A549 (cell line): ENCODE measurements at regions not wholly inside any gene's neighbourhood (a gene's known extent, or its start where the extent isn't known, plus 50 kb on each side); places are given as distances from the start of the nearest gene placed in this dataset.

Source experiments
- ATAC-seq, 2 experiments: fragments of 200-7000 bp in 1 of 2; fragments of >200 bp in 1 of 2; cut with Nextera tagmentation in 1 of 2; cut with Tn5 transposase in 1 of 2; 3 replicates each; pipeline versions ENCODE4 v1.8.0 to v1.9.1; 2018 to 2020; ENCODE audit warnings: mild to moderate bottlenecking in 1 of 2, moderate library complexity in 1 of 2
- CTCF ChIA-PET: fragments of 300-600 bp; sonication (Branson Sonifier 250); formaldehyde crosslinking; extraction: SDS; loops from one replicate; lab custom pipeline; 2021; ENCODE audit warnings: antibody characterized with exemption, inconsistent platforms; lab: Yijun Ruan, JAX
- POLR2A ChIA-PET: fragments of 350-600 bp; formaldehyde crosslinking; extraction: SDS; loops from one replicate; lab custom pipeline; 2021; ENCODE audit warnings: antibody characterized with exemption, inconsistent platforms; lab: Yijun Ruan, JAX
- DNase-seq, 2 experiments: peaks; one replicate each; pipeline versions ENCODE4 v3.0.0 to v3.0.0-alpha.2; 2011 to 2016; ENCODE audit warnings: low read depth in 1 of 2, low spot score in 1 of 2
- FAIRE-seq: peaks from 2 replicates; lab custom pipeline; 2011; peaks lifted over from hg19 to GRCh38; lab: Jason Lieb, UNC
- H3K27ac ChIP-seq, 2 experiments: fragments of >200 bp; sonication (Bioruptor Twin); formaldehyde crosslinking; 3 replicates each; pipeline ENCODE4 v1.5.1; 2016 to 2017
- H3K4me1 ChIP-seq: fragments of >200 bp; sonication (Bioruptor Twin); formaldehyde crosslinking; 3 replicates; pipeline ENCODE4 v1.6.1; 2016
- H3K4me2 ChIP-seq: fragments of >200 bp; sonication (Bioruptor Twin); formaldehyde crosslinking; 3 replicates; pipeline ENCODE4 v1.6.1; 2016
- H3K4me3 ChIP-seq: fragments of >200 bp; sonication (Bioruptor Twin); formaldehyde crosslinking; 3 replicates; pipeline ENCODE4 v1.5.1; 2016
- H3K9me3 ChIP-seq: fragments of >200 bp; sonication (Bioruptor Twin); formaldehyde crosslinking; 3 replicates; pipeline ENCODE4 v1.6.1; 2016
- ATOH8 ChIP-seq: fragments of 250-450 bp; sonication (Bioruptor Pico); IDR thresholded peaks from 2 replicates; pipeline ENCODE4 v1.5.0; 2020; ENCODE audit warnings: low read depth, mild to moderate bottlenecking, moderate library complexity
- CBX2 ChIP-seq: fragments of 200-600 bp; sonication (generic); IDR thresholded peaks from 2 replicates; pipeline ENCODE4 v1.6.1; 2016; ENCODE audit warnings: low read depth, mild to moderate bottlenecking, borderline replicate concordance
- CBX8 ChIP-seq: fragments of 200-600 bp; sonication (generic); IDR thresholded peaks from 2 replicates; pipeline ENCODE4 v1.6.1; 2016
- CTCF ChIP-seq: fragments of >200 bp; sonication (Bioruptor Twin); formaldehyde crosslinking; IDR thresholded peaks from 3 replicates; pipeline ENCODE4 v1.5.1; 2016
- EHF ChIP-seq: fragments of 250-450 bp; sonication (Bioruptor Pico); IDR thresholded peaks from 2 replicates; pipeline ENCODE4 v1.5.0; 2020; ENCODE audit warnings: mild to moderate bottlenecking
- ESRRA ChIP-seq: fragments of 150-350 bp; IDR thresholded peaks from 2 replicates; pipeline ENCODE4 v1.6.1; 2014; ENCODE audit warnings: mild to moderate bottlenecking, low read length, borderline replicate concordance
- FOSB ChIP-seq: fragments of 250-450 bp; sonication (Bioruptor Pico); IDR thresholded peaks from 2 replicates; pipeline ENCODE4 v1.5.0; 2020; ENCODE audit warnings: mild to moderate bottlenecking, moderate library complexity
- HEYL ChIP-seq: fragments of 250-450 bp; sonication (Bioruptor Pico); IDR thresholded peaks from 2 replicates; pipeline ENCODE4 v1.8.0; 2021; ENCODE audit warnings: mild to moderate bottlenecking, moderate library complexity
- HOXB13 ChIP-seq: fragments of 250-450 bp; sonication (Bioruptor Pico); IDR thresholded peaks from 2 replicates; pipeline ENCODE4 v1.5.0; 2020; ENCODE audit warnings: low read depth, mild to moderate bottlenecking, moderate library complexity
- JUN ChIP-seq, 2 experiments: fragments of >200 bp; sonication (Bioruptor Twin); formaldehyde crosslinking; IDR thresholded peaks; 2 replicates in 1 of 2; 3 replicates in 1 of 2; pipeline ENCODE4 v1.6.1; 2016 to 2017
- JUNB ChIP-seq: fragments of >200 bp; sonication (Bioruptor Twin); formaldehyde crosslinking; IDR thresholded peaks from 2 replicates; pipeline ENCODE4 v1.6.1; 2016
- KDM1A ChIP-seq: fragments of 200-600 bp; sonication (generic); IDR thresholded peaks from 2 replicates; pipeline ENCODE4 v1.6.1; 2016; ENCODE audit warnings: low read depth, mild to moderate bottlenecking
- KDM5A ChIP-seq: fragments of 200-600 bp; sonication (generic); IDR thresholded peaks from 2 replicates; pipeline ENCODE4 v1.6.1; 2016; ENCODE audit warnings: antibody characterized with exemption, mild to moderate bottlenecking
- NFE2L2 ChIP-seq: fragments of 150-350 bp; conservative IDR thresholded peaks from 2 replicates; pipeline ENCODE4 v1.6.1; 2014; ENCODE audit warnings: low read length
- NR3C1 ChIP-seq: fragments of >200 bp; sonication (Bioruptor Twin); formaldehyde crosslinking; IDR thresholded peaks from 3 replicates; pipeline ENCODE4 v1.6.1; 2017
- PBX3 ChIP-seq: IDR thresholded peaks from 2 replicates; pipeline ENCODE4 v1.6.1; 2012
- RAD21 ChIP-seq, 2 experiments: fragments of >200 bp in 1 of 2; sonication (Bioruptor Twin) in 1 of 2; formaldehyde crosslinking in 1 of 2; IDR thresholded peaks in 1 of 2; conservative IDR thresholded peaks in 1 of 2; 2 replicates in 1 of 2; 3 replicates in 1 of 2; pipeline ENCODE4 v1.6.1; 2012 to 2018; ENCODE audit warnings: inconsistent platforms in 1 of 2
- RFX5 ChIP-seq: fragments of 450-650 bp; IDR thresholded peaks from 2 replicates; pipeline ENCODE4 v1.7.1; 2014; ENCODE audit warnings: antibody characterized with exemption, mild to moderate bottlenecking, moderate library complexity
- SMC3 ChIP-seq: fragments of >200 bp; sonication (Bioruptor Twin); formaldehyde crosslinking; IDR thresholded peaks from 3 replicates; pipeline ENCODE4 v1.6.1; 2018; ENCODE audit warnings: inconsistent platforms
- TP53 ChIP-seq: fragments of 250-450 bp; sonication (Bioruptor Pico); IDR thresholded peaks from 2 replicates; pipeline ENCODE4 v1.5.0; 2021; ENCODE audit warnings: mild to moderate bottlenecking, moderate library complexity
- WGBS: methylation state at CpG from one replicate; pipeline ENCODE4 v1.1.6; 2017; ENCODE audit errors: missing lambda C conversion rate; 5-methylcytosine and 5-hydroxymethylcytosine counted together

GRCh38 chr12:38138225-38139221, 178.1 kb upstream of the ALG10B start:
- peak; percentile 72 to 81 for DNase-seq
- no peak for TF ChIP-seq NR3C1
- TF ChIP-seq CBX2 = no peak
- no peak for TF ChIP-seq PBX3
- peak; percentile 87 for TF ChIP-seq SMC3
- no peak for TF ChIP-seq KDM1A
- peak; percentile 92 for TF ChIP-seq CTCF
- peak; percentile 90 to 91 for TF ChIP-seq RAD21 (conservative IDR thresholded peaks at IDR 0.05 in 1 of 2, IDR thresholded peaks at IDR 0.05 in 1 of 2)
- no peak for TF ChIP-seq ESRRA
- TF ChIP-seq FOSB (CRISPR knock-in tag) = no peak
- no peak for TF ChIP-seq CBX8
- no peak for TF ChIP-seq TP53 (CRISPR knock-in tag)
- no peak for TF ChIP-seq HOXB13 (CRISPR knock-in tag)
- no peak for TF ChIP-seq RFX5
- TF ChIP-seq KDM5A = no peak
- no peak for TF ChIP-seq JUN (IDR thresholded peaks at IDR 0.05)
- TF ChIP-seq HEYL (CRISPR knock-in tag) = no peak
- 23% methylated on average over 49 of the region's 54 CpGs for WGBS
- FAIRE-seq = peak; percentile 99
- Histone ChIP-seq H3K27ac (peak overlapping the region; percentile 85), H3K9me3 (no peaks in the 10 kb centered on the region), H3K4me3 (peak overlapping the region; percentile 58), H3K4me1 (peaks cover 12% of the 10 kb centered on the region; the same call in 1 of the 3 replicates), H3K4me2 (peak overlapping the region; percentile 95)
- ChIA-PET POLR2A (interaction anchor here (0.7 to 1.2 kb wide), 2 partner anchors 178 kb away, joined by 3 read pairs; partner anchors contain the start of gene ALG10B), CTCF (interaction anchor here (0.6 to 2.1 kb wide), 16 partner anchors 9 to 794 kb away, joined by 3 to 19 read pairs (median 3); partner anchors contain the start of gene ALG10B)
- ATAC-seq = peak; percentile 94 to 95

GRCh38 chr12:38139456-38139855, 177.1 kb upstream of the ALG10B start:
- no peak for ATAC-seq
- H3K4me1 ChIP-seq = peaks cover 18% of the 10 kb centered on the region; the same call in 2 of the 3 replicates
- TF ChIP-seq FOSB (CRISPR knock-in tag) (no peak), TP53 (CRISPR knock-in tag) (no peak), PBX3 (no peak), CBX8 (no peak), RFX5 (no peak), SMC3 (no peak), JUNB (no peak), ATOH8 (CRISPR knock-in tag) (no peak), EHF (CRISPR knock-in tag) (no peak), NFE2L2 (no peak)
- 76% methylated on average over 13 of the region's 13 CpGs for WGBS
- H3K27ac ChIP-seq = no peak overlapping the region
- no peak for FAIRE-seq
- H3K4me3 ChIP-seq = no peak overlapping the region
- CTCF ChIA-PET = interaction anchor here (0.6 to 1.3 kb wide), 9 partner anchors 10 to 177 kb away, joined by 3 to 5 read pairs (median 3); partner anchors contain the start of gene ALG10B
- H3K9me3 ChIP-seq = no peaks in the 10 kb centered on the region
- no peak for DNase-seq
- POLR2A ChIA-PET = interaction anchor here (0.7 kb wide), 1 partner anchor 177 kb away, joined by 3 read pairs; the partner anchor contains the start of gene ALG10B
- peak overlapping the region; percentile 95; the same call in 2 of the 3 replicates for H3K4me2 ChIP-seq
